Muscle layer of colon (tissue), 2 donors: ENCODE measurements at regions not wholly inside any gene's neighbourhood (a gene's known extent, or its start where the extent isn't known, plus 50 kb on each side); places are given as distances from the start of the nearest gene placed in this dataset.

ENCODE experiments used
- H3K27ac ChIP-seq: one replicate; pipeline ENCODE4 v1.7.0; 2013; ENCODE audit warnings: low read depth, mild to moderate bottlenecking, low read length, moderate library complexity
- H3K27me3 ChIP-seq, 2 donors: one replicate each; pipeline ENCODE4 v1.7.0; 2013; ENCODE audit warnings: low read length in 2 of 2, mild to moderate bottlenecking in 2 of 2; ENCODE audit not compliant: insufficient read depth in 2 of 2, control insufficient read depth in 1 of 2
- H3K36me3 ChIP-seq: one replicate; pipeline ENCODE4 v1.7.0; 2013; ENCODE audit warnings: mild to moderate bottlenecking, low read length; ENCODE audit not compliant: insufficient read depth
- H3K4me1 ChIP-seq: one replicate; pipeline ENCODE4 v1.7.0; 2013; ENCODE audit warnings: mild to moderate bottlenecking, low read length; ENCODE audit not compliant: insufficient read depth
- H3K4me3 ChIP-seq, 2 donors: one replicate each; pipeline ENCODE4 v1.7.0; 2013; ENCODE audit warnings: low read length in 2 of 2, low read depth in 1 of 2, mild to moderate bottlenecking in 1 of 2, moderate library complexity in 1 of 2
- H3K9ac ChIP-seq: one replicate; pipeline ENCODE4 v1.7.0; 2013; ENCODE audit warnings: low read length
- H3K9me3 ChIP-seq: one replicate; pipeline ENCODE4 v1.7.0; 2013; ENCODE audit warnings: mild to moderate bottlenecking, low read length
- donor health status: abdominal sarcoma.
- donor health status: Adenocarcinoma of cecum.

DNA sequence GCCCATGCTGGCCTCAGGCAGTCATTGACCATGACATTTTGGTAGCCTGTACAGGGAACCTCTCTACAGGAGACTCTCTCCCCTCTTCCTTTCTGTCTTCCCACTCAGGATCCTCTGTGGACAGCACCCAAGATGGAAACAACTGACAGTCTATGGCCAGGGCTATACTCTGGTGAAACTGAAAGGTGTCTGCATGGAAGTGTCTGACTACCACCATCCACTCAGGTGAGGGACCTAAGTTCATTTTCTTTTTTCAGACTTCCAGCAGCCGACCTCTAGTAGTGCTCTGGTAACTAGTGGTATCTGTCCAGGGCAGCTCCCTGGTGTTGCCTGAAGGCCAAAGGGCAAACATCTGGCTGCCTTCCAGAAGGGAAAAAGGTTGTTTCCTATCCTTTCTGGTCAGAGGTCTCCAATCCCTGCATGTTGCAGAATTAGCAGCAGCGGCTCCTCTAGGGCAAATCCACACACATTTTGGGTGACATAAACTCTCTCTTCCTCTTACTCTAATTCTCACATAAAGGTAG is 804.5 kb downstream of the C4orf33 start:
- no peaks in the 10 kb centered on the region for H3K27me3 ChIP-seq
- no peaks in the 10 kb centered on the region for H3K9me3 ChIP-seq
- no peak overlapping the region for H3K4me3 ChIP-seq
- no peak overlapping the region for H3K9ac ChIP-seq
- no peaks in the 10 kb centered on the region for H3K4me1 ChIP-seq
- H3K27ac ChIP-seq, result no peak overlapping the region
- no peaks in the 10 kb centered on the region for H3K36me3 ChIP-seq

DNA sequence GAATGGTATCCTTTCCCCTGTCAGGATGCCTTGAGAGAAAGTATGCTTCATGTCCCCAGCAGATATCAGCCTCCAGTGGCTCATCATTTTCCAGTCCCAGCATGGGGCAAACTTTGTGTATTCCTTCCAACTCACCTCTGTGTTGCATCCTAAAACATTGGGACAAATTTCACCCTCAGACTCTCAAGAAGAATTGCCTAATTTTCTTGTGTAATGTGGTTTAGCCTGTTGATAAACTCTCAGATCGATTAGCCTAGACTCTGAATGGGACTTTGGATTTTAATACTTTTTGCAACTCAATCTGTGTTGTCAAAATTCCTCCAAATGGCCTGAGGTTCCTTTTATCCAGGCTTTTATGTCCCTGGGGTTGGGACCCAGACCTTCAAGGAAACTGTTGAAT is 805.3 kb downstream of the C4orf33 start:
- H3K9me3 ChIP-seq, result no peaks in the 10 kb centered on the region
- no peaks in the 10 kb centered on the region for H3K36me3 ChIP-seq
- H3K4me1 ChIP-seq, result no peaks in the 10 kb centered on the region
- no peak overlapping the region for H3K27ac ChIP-seq
- no peak overlapping the region for H3K4me3 ChIP-seq
- H3K9ac ChIP-seq, result no peak overlapping the region
- H3K27me3 ChIP-seq, result no peaks in the 10 kb centered on the region

DNA sequence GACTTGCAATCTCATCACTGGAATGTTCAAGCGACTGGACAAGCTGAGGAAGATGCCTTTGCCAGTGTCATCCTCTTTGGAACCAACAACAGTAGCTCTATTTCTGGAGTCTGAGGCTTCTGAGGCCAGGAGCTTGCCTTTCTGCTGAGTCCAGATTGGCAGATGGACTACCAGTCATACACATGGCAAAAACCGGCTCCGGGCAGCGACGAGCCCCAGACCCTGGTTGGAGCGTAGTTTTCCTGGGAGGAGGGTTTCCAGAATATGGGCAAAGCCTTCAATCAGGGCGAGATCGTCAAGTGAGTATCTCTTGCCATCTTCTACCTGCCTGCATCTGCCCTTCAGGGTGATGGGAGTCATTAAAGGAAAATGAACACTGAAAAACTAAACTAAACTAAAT is 807.9 kb downstream of the C4orf33 start:
- H3K9me3 ChIP-seq, result no peaks in the 10 kb centered on the region
- no peaks in the 10 kb centered on the region for H3K4me1 ChIP-seq
- no peaks in the 10 kb centered on the region for H3K36me3 ChIP-seq
- no peak overlapping the region for H3K9ac ChIP-seq
- no peak overlapping the region for H3K4me3 ChIP-seq
- H3K27me3 ChIP-seq, result no peaks in the 10 kb centered on the region
- H3K27ac ChIP-seq, result no peak overlapping the region

GRCh38 chr4:129905256-129905655 is 809.3 kb downstream of the C4orf33 start:
- Histone ChIP-seq H3K36me3 (no peaks in the 10 kb centered on the region), H3K9ac (no peak overlapping the region), H3K27me3 (no peaks in the 10 kb centered on the region)

GRCh38 chr4:129908117-129908516 is 812.2 kb downstream of the C4orf33 start:
- Histone ChIP-seq H3K9ac (no peak overlapping the region), H3K36me3 (no peaks in the 10 kb centered on the region), H3K9me3 (no peaks in the 10 kb centered on the region), H3K27me3 (no peaks in the 10 kb centered on the region), H3K4me1 (no peaks in the 10 kb centered on the region), H3K4me3 (no peak overlapping the region), H3K27ac (no peak overlapping the region)

More at GRCh38 chr4:129905256-129905655, 809.3 kb downstream of the C4orf33 start:
- H3K4me3 ChIP-seq, result no peak overlapping the region
- no peaks in the 10 kb centered on the region for H3K9me3 ChIP-seq
- no peak overlapping the region for H3K27ac ChIP-seq
- no peaks in the 10 kb centered on the region for H3K4me1 ChIP-seq

DNA sequence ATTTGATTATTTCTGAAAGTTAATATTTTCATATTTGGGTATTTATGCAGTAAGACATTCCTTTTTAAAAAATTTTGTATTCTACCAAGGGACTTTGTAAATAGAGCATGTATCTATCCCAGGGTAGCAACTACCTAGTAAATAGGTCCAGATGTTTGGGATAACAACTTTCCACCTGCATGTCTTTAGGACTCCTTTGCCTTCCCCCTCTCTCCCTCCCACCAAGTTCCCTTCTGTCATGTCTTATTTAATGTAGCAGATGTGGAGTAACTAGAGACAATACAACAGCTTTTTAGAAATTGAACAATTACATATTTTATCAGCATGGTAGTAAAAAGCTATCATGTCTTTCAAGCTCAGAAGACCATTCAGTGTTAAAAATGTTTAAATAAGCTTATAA is 821.0 kb downstream of the C4orf33 start:
- Histone ChIP-seq H3K4me1 (no peaks in the 10 kb centered on the region), H3K36me3 (no peaks in the 10 kb centered on the region), H3K9ac (no peak overlapping the region), H3K27ac (no peak overlapping the region), H3K4me3 (no peak overlapping the region), H3K9me3 (no peaks in the 10 kb centered on the region), H3K27me3 (no peaks in the 10 kb centered on the region)

DNA sequence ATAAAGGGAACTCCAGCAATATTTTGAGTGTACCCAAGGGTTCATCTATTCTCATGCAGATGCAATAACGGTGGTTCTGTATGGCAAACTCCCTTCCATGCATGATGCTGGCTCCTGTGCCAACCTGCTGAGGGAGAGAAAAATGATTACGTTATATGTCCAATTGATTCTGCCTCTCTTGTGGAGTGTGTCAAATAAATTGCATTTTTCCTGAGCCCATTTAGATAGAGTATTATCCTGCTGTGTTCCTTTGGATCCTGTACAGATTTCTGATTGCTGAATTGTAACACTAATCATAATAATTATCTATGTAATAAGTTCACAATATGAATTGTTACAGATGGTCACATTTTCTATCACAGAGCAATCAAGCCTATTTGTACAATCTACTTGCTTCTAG is 821.7 kb downstream of the C4orf33 start:
- Histone ChIP-seq H3K9ac (no peak overlapping the region), H3K36me3 (no peaks in the 10 kb centered on the region), H3K27ac (no peak overlapping the region), H3K4me3 (no peak overlapping the region), H3K4me1 (no peaks in the 10 kb centered on the region), H3K9me3 (no peaks in the 10 kb centered on the region), H3K27me3 (no peaks in the 10 kb centered on the region)

GRCh38 chr4:129926936-129927335 is 831.0 kb downstream of the C4orf33 start:
- Histone ChIP-seq H3K4me3 (no peak overlapping the region), H3K9me3 (no peaks in the 10 kb centered on the region), H3K27me3 (no peaks in the 10 kb centered on the region), H3K4me1 (no peaks in the 10 kb centered on the region), H3K36me3 (no peaks in the 10 kb centered on the region), H3K27ac (no peak overlapping the region), H3K9ac (no peak overlapping the region)

- Histone ChIP-seq H3K27ac (no peak overlapping the region), H3K27me3 (no peaks in the 10 kb centered on the region), H3K9me3 (no peaks in the 10 kb centered on the region), H3K4me1 (no peaks in the 10 kb centered on the region), H3K4me3 (no peak overlapping the region), H3K36me3 (no peaks in the 10 kb centered on the region), H3K9ac (no peak overlapping the region)
Measured at GRCh38 chr4:129929052-129929451, 833.1 kb downstream of the C4orf33 start.

DNA sequence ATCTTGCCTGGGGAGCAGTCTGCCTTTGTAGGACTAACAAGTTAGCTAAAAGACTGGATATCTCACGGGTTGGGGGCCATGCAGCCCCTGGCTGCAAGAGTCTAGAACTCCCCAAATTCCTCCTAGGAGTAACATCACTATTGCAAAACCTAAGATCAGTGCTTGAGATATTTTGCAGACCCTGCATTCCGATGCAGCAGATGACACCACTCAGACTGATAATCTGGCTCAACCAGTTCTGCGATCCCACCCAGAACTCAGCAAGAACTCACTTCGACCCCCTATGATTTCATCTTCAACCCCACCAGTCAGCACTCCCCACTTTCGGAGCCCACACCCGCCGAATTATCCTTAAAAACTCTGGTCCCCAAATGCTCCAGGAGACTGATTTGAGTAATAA is 834.0 kb downstream of the C4orf33 start:
- no peaks in the 10 kb centered on the region for H3K27me3 ChIP-seq
- H3K36me3 ChIP-seq, result no peaks in the 10 kb centered on the region
- no peaks in the 10 kb centered on the region for H3K9me3 ChIP-seq
- no peaks in the 10 kb centered on the region for H3K4me1 ChIP-seq
- H3K9ac ChIP-seq, result no peak overlapping the region
- H3K4me3 ChIP-seq, result no peak overlapping the region
- H3K27ac ChIP-seq, result no peak overlapping the region

GRCh38 chr4:129950217-129950616 is 854.3 kb downstream of the C4orf33 start:
- H3K4me3 ChIP-seq, result no peak overlapping the region
- no peak overlapping the region for H3K27ac ChIP-seq
- no peaks in the 10 kb centered on the region for H3K9me3 ChIP-seq
- no peaks in the 10 kb centered on the region for H3K36me3 ChIP-seq
- no peaks in the 10 kb centered on the region for H3K4me1 ChIP-seq
- H3K27me3 ChIP-seq, result no peaks in the 10 kb centered on the region
- H3K9ac ChIP-seq, result no peak overlapping the region

DNA sequence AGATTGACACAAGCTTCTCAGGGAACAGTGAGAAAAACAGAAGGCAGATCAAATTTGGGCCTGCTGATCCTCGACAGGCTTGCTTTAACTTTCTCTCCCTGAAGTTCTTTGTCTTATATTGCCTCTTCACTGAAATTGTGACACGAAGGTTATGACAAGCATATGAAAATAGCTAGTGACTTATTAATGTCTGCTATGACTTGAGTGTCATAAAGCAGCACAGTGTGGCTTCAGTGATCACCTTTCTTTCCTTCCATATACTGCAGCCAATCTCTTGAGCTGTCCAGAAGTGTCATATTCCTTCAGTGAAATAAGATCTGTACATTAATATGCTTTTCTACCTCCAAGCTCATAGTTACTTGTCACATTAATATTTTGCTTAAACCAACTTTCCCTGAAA is 870.2 kb downstream of the C4orf33 start:
- Histone ChIP-seq H3K27ac (no peak overlapping the region), H3K9ac (no peak overlapping the region)

More for the DNA sequence above, 870.2 kb downstream of the C4orf33 start:
- no peak overlapping the region for H3K4me3 ChIP-seq
- no peaks in the 10 kb centered on the region for H3K9me3 ChIP-seq
- H3K36me3 ChIP-seq, result no peaks in the 10 kb centered on the region
- H3K4me1 ChIP-seq, result no peaks in the 10 kb centered on the region
- no peaks in the 10 kb centered on the region for H3K27me3 ChIP-seq
